A549 (cell line): ENCODE measurements at regions not wholly inside any gene's neighbourhood (a gene's known extent, or its start where the extent isn't known, plus 50 kb on each side); places are given as distances from the start of the nearest gene placed in this dataset.

Source experiments
- CTCF ChIP-seq: fragments of >200 bp; sonication (Bioruptor Twin); formaldehyde crosslinking; IDR thresholded peaks from 3 replicates; pipeline ENCODE4 v1.5.1; 2016
- EP300 ChIP-seq, 2 experiments: fragments of >200 bp; sonication (Bioruptor Twin); formaldehyde crosslinking; IDR thresholded peaks; 2 replicates in 1 of 2; 3 replicates in 1 of 2; pipeline ENCODE4 v1.6.1; 2016 to 2017
- ESRRA ChIP-seq: fragments of 150-350 bp; IDR thresholded peaks from 2 replicates; pipeline ENCODE4 v1.6.1; 2014; ENCODE audit warnings: mild to moderate bottlenecking, low read length, borderline replicate concordance
- FOSB ChIP-seq: fragments of 250-450 bp; sonication (Bioruptor Pico); IDR thresholded peaks from 2 replicates; pipeline ENCODE4 v1.5.0; 2020; ENCODE audit warnings: mild to moderate bottlenecking, moderate library complexity

DNA sequence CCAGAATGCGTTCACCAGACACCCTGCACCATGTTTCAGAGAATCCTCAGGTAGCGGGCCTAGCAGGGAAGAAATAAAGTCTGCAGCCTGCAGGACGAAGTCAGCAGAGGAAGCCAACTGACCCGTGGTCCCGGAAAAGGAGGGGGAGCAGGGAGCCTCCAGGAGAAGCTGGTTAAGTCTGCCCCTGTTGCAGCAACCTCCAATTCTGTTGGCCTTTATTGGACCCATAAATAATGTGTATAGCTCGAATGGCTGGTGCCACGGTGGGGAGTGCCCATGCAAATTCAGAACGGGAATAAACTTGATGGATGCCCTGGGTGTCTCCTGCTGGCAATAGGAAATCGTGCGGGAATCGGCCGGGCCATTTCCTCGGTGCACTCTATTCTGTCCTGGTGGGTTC, 254.1 kb downstream of the AJAP1 start:
- no peak for TF ChIP-seq CTCF
- no peak for TF ChIP-seq FOSB (CRISPR knock-in tag)
- no peak for TF ChIP-seq EP300 (IDR thresholded peaks at IDR 0.05)
- no peak for TF ChIP-seq ESRRA
